Coronary artery (tissue), 2 donors: ENCODE measurements at regions not wholly inside any gene's neighbourhood (a gene's known extent, or its start where the extent isn't known, plus 50 kb on each side); places are given as distances from the start of the nearest gene placed in this dataset.

Source experiments
- DNase-seq: peaks from one replicate; pipeline ENCODE4 v3.0.0-alpha.2; 2017; ENCODE audit warnings: low spot score
- H3K27ac ChIP-seq, 2 donors: fragments of 200-600 bp; sonication (generic); one replicate each; pipeline ENCODE4 v1.5.1; 2016 to 2019
- H3K4me3 ChIP-seq: fragments of 200-600 bp; sonication (generic); 2 replicates; pipeline ENCODE4 v1.5.1; 2016; ENCODE audit warnings: mild to moderate bottlenecking, moderate library complexity
- CTCF ChIP-seq: fragments of 200-600 bp; sonication (generic); IDR thresholded peaks from one replicate; pipeline ENCODE4 v1.5.1; 2019; ENCODE audit warnings: antibody characterized with exemption

GRCh38 chr15:98051734-98052133 lies 91.2 kb downstream of the ARRDC4 start:
- H3K4me3 ChIP-seq, result no peak overlapping the region
- TF ChIP-seq CTCF, result no peak
- DNase-seq, result no peak
- H3K27ac ChIP-seq, result peak overlapping the region in 1 of 2 donors; percentile 9

DNA sequence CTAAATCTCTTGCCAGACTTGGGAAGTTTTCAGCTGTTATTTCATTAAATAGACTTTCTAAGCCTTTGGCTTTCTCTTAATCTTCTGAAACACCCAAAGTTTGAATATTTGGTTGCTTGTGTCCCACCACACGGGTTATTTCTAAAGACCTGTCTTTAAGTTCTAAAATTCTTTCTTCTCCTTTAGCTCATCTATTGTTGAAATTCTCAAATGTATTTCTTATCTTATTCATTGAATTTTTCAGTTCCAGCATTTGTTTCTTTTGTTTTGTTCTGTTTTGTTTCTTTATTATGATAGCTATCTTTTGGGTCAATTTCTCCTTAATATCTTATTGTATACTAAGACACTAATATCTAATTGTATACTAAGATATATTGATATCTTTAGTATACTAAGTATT lies 97.0 kb downstream of the ARRDC4 start:
- no peak for DNase-seq
- H3K27ac ChIP-seq, result no peak overlapping the region
- TF ChIP-seq CTCF, result no peak

DNA sequence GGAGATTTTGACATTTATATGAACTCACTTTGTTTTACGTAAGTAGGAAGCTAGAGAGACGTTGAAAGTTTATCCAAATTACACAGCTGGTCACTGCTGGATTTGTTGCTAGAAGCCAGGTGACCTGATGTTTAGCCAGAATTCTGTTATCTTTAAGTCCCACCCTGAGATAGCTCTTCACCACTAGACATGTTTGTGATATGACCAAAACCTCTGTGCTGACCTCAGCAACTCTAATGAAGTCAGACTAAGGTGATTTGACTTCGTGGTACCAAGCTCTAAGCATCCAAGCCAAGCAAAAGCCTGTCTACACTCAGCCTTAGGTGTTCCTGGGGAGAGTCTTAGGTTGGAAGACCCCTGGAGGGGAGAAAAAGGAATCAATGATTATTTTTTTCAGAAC lies 102.4 kb downstream of the ARRDC4 start:
- DNase-seq, result no peak
- Histone ChIP-seq H3K4me3 (no peak overlapping the region), H3K27ac (peak overlapping the region in 1 of 2 donors; percentile 53)
- no peak for TF ChIP-seq CTCF

More for the DNA sequence above, 97.0 kb downstream of the ARRDC4 start:
- no peak overlapping the region for H3K4me3 ChIP-seq

DNA sequence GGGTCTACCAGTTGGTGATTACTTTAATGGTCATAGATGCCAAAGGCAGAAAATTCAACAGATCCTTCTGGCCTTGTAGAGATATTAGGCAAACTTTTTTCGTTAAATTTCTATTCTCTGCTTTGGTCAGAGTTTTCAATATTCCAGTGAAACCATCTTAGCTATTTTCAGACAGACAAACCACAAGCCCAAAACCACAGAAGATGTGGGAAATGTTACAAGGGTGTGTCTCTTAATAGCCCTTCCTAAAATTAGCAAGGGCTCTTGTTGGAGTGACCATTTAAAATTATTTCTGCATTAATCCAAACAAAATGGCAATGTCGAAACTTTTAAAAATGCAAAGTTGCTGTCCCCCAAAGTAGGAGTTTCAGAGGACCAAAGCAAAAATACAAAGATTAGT lies 102.8 kb downstream of the ARRDC4 start:
- no peak for TF ChIP-seq CTCF
- Histone ChIP-seq H3K27ac (peak overlapping the region in 1 of 2 donors; percentile 53), H3K4me3 (no peak overlapping the region)
- no peak for DNase-seq

GRCh38 chr15:98063871-98064270 lies 103.4 kb downstream of the ARRDC4 start:
- no peak for TF ChIP-seq CTCF
- DNase-seq, result no peak
- H3K27ac ChIP-seq, result peak overlapping the region in 1 of 2 donors; percentile 46

DNA sequence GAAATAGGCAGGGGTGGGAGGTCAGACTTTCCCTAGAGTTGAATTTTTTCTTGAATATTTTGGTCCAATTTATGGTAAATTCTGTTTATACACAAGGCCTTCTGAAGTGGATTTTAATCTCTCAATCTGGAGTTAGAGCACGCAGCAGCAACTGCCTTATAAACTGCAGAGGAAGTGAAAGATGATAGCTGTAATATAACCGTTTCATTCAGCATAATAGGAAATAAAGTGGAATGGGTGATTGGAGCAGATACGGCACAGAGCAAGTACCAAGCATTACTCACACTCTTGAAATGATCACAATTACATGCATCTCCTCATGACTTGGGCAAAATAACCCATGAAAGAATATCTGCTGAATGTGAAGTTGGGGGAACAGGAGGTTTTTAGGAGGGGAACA lies 106.8 kb downstream of the ARRDC4 start:
- no peak for DNase-seq
- no peak for TF ChIP-seq CTCF
- H3K4me3 ChIP-seq, result no peak overlapping the region
- peak overlapping the region in 1 of 2 donors; percentile 29 for H3K27ac ChIP-seq

More at GRCh38 chr15:98063871-98064270, 103.4 kb downstream of the ARRDC4 start:
- H3K4me3 ChIP-seq, result no peak overlapping the region

DNA sequence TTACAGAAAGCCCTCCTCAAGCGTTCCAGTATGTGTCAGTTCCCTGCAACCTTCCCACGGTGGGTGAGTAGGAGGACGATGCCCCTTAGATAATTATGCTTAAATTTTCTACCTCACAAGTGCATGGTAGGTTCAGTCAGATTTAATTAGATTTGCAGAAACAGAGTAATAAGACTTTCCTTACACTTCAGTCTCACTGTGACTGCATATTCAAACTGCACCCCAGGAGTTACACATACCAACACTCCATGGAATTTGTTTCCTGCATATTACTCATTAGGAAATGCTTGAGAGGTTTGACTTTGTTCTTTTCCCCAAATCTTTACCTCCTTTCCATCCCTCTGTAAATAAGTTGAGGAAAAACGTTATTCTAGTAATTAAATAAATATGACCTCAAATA lies 108.8 kb downstream of the ARRDC4 start:
- TF ChIP-seq CTCF, result no peak
- Histone ChIP-seq H3K27ac (no peak overlapping the region), H3K4me3 (no peak overlapping the region)
- DNase-seq, result no peak
